ENCODE measurements at regions not wholly inside any gene's neighbourhood (a gene's known extent, or its start where the extent isn't known, plus 50 kb on each side); places are given as distances from the start of the nearest gene placed in this dataset.

GRCh38 chr16:35295856-35296255 lies 1836.4 kb downstream of the TP53TG3F start:
- in situ Hi-C loops (cut with MboI) (no loop called here), intact Hi-C loops (cut with micrococcal nuclease) (no loop called here)
- Histone ChIP-seq H4K20me1 (replicated peaks; ENCODE audit: control insufficient read depth, insufficient read depth, low read length) (no peaks in the 10 kb centered on the region), H3K4me2 (ENCODE audit: insufficient read depth, low read length) (no peak overlapping the region), H3K9me3 (replicated peaks; ENCODE audit: control insufficient read depth, insufficient read depth, low read depth, low read length) (no peaks in the 10 kb centered on the region; the same call in 1 of the 2 replicates), H3K9me1 (ENCODE audit: control insufficient read depth, insufficient read depth, low read length) (no peaks in the 10 kb centered on the region), H3K4me3 (no peak overlapping the region), H3K4me1 (replicated peaks in 1 of 2; ENCODE audit: control insufficient read depth in 2 of 2, insufficient read depth in 2 of 2, low read length in 2 of 2) (no peaks in the 10 kb centered on the region), H3K27ac (ENCODE audit: extremely low read depth, low read depth, low read length) (no peak overlapping the region), H3K27me3 (ENCODE audit: control insufficient read depth in 2 of 2, insufficient read depth in 2 of 2, low read length in 2 of 2) (no peaks in the 10 kb centered on the region), H3K36me3 (ENCODE audit: control insufficient read depth, insufficient read depth, low read length) (no peaks in the 10 kb centered on the region), H2AFZ (ENCODE audit: low read depth, low read length) (no peak overlapping the region), H3K79me2 (ENCODE audit: control insufficient read depth, insufficient read depth, low read length) (no peaks in the 10 kb centered on the region), H3K9ac (ENCODE audit: insufficient read depth in 1 of 2, low read depth in 2 of 2, low read length in 2 of 2) (no peak overlapping the region)
- 2% methylated on average over 3 of the region's 3 CpGs for WGBS (ENCODE audit: insufficient coverage, low coverage, missing lambda C conversion rate)
- TF ChIP-seq FOXP1 (CRISPR knock-in tag; IDR thresholded peaks at IDR 0.05) (no peak), ZZZ3 (IDR thresholded peaks at IDR 0.05) (no peak), ID3 (CRISPR knock-in tag; IDR thresholded peaks at IDR 0.05) (no peak), ID3 (tag; IDR thresholded peaks at IDR 0.05) (no peak), ZNF668 (CRISPR knock-in tag; IDR thresholded peaks at IDR 0.05) (no peak), TCF3 (CRISPR knock-in tag; IDR thresholded peaks at IDR 0.05) (no peak), POU5F1 (IDR thresholded peaks at IDR 0.05; ENCODE audit: borderline replicate concordance, low read depth, low read length, partially characterized antibody) (no peak), CBFA2T3 (IDR thresholded peaks at IDR 0.05) (no peak)
- TF ChIP-seq, protein P1, sequence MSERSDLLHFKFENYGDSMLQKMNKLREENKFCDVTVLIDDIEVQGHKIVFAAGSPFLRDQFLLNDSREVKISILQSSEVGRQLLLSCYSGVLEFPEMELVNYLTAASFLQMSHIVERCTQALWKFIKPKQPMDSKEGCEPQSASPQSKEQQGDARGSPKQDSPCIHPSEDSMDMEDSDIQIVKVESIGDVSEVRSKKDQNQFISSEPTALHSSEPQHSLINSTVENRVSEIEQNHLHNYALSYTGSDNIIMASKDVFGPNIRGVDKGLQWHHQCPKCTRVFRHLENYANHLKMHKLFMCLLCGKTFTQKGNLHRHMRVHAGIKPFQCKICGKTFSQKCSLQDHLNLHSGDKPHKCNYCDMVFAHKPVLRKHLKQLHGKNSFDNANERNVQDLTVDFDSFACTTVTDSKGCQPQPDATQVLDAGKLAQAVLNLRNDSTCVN (CRISPR knock-in tag; IDR thresholded peaks at IDR 0.05), result no peak
- no peak for FAIRE-seq
- no peak for ATAC-seq
- ChIA-PET POLR2A (no interaction called here), CTCF (ENCODE audit: low intra/inter-chr PET ratio) (no interaction called here)
- DNase-seq (ENCODE audit: extremely low read depth in 1 of 4, low spot score in 3 of 4), result no peak
- BruUV-seq (replicated peaks), result no TSS peak

Data from K562 (cell line).